ENCODE measurements at regions not wholly inside any gene's neighbourhood (a gene's known extent, or its start where the extent isn't known, plus 50 kb on each side); places are given as distances from the start of the nearest gene placed in this dataset.

- no peak overlapping the region for H2BK120ac ChIP-seq (ENCODE audit: low read depth, low read length)
- H3K27me3 ChIP-seq (ENCODE audit: control insufficient read depth in 3 of 3, insufficient read depth in 3 of 3, low read depth in 1 of 3, low read length in 3 of 3) = no peaks in the 10 kb centered on the region
- H3K23ac ChIP-seq (ENCODE audit: low read depth, low read length, poor library complexity) = no peak overlapping the region
- H3K4me2 ChIP-seq (ENCODE audit: insufficient read depth, low read length, poor library complexity, severe bottlenecking) = no peak overlapping the region
- no peak for DNase-seq (ENCODE audit: low spot score)
- no peak overlapping the region for H4K91ac ChIP-seq (ENCODE audit: low read depth, low read length, poor library complexity)
- no peaks in the 10 kb centered on the region for H3K9me3 ChIP-seq (replicated peaks in 1 of 2; ENCODE audit: control insufficient read depth in 2 of 2, insufficient read depth in 1 of 2, low read depth in 1 of 2, low read length in 2 of 2)
- no peak overlapping the region for H3K4me3 ChIP-seq (ENCODE audit: low read length in 2 of 2)
- no peak overlapping the region for H2AK5ac ChIP-seq (ENCODE audit: low read depth, low read length)
- H3K27ac ChIP-seq (replicated peaks; ENCODE audit: low read length) = no peak overlapping the region
- H3K14ac ChIP-seq (ENCODE audit: low read length) = no peak overlapping the region
- no peak overlapping the region for H2AFZ ChIP-seq (ENCODE audit: low read length)
- H3K79me1 ChIP-seq (ENCODE audit: low read depth, low read length) = no peaks in the 10 kb centered on the region
- H2BK5ac ChIP-seq (ENCODE audit: low read length) = no peak overlapping the region
- WGBS, 2 donors (ENCODE audit: extremely low coverage in 2 of 2, insufficient read length in 2 of 2, insufficient replicate concordance in 1 of 2) = no CpG with 5 or more reads among the region's 1 CpG
- H3K36me3 ChIP-seq (replicated peaks in 1 of 2; ENCODE audit: control insufficient read depth in 2 of 2, insufficient read depth in 2 of 2, low read length in 2 of 2) = no peaks in the 10 kb centered on the region
- no peak overlapping the region for H3K9ac ChIP-seq (ENCODE audit: low read depth, low read length, poor library complexity)
- H3K4me1 ChIP-seq (ENCODE audit: control insufficient read depth in 2 of 2, insufficient read depth in 1 of 2, low read depth in 1 of 2, low read length in 2 of 2) = no peaks in the 10 kb centered on the region
- no peak overlapping the region for H4K8ac ChIP-seq (ENCODE audit: low read depth, low read length)
- H3K18ac ChIP-seq (ENCODE audit: low read length) = no peak overlapping the region
- H2BK12ac ChIP-seq (ENCODE audit: low read length) = no peak overlapping the region
- no peak overlapping the region for H3K4ac ChIP-seq (ENCODE audit: low read length)
- no peak overlapping the region for H2BK15ac ChIP-seq (ENCODE audit: low read length)
Observed at GRCh38 chr6:143585241-143585640, 73.7 kb upstream of the FUCA2 start.

- Histone ChIP-seq H3K4me1 (ENCODE audit: control insufficient read depth in 2 of 2, insufficient read depth in 1 of 2, low read depth in 1 of 2, low read length in 2 of 2) (no peaks in the 10 kb centered on the region), H3K79me1 (ENCODE audit: low read depth, low read length) (no peaks in the 10 kb centered on the region), H3K4me2 (ENCODE audit: insufficient read depth, low read length, poor library complexity, severe bottlenecking) (no peak overlapping the region), H3K23ac (ENCODE audit: low read depth, low read length, poor library complexity) (no peak overlapping the region), H3K18ac (ENCODE audit: low read length) (no peak overlapping the region), H2AFZ (ENCODE audit: low read length) (no peak overlapping the region), H3K27ac (replicated peaks; ENCODE audit: low read length) (no peak overlapping the region), H2BK15ac (ENCODE audit: low read length) (no peak overlapping the region), H2BK12ac (ENCODE audit: low read length) (no peak overlapping the region), H4K8ac (ENCODE audit: low read depth, low read length) (no peak overlapping the region), H3K36me3 (replicated peaks in 1 of 2; ENCODE audit: control insufficient read depth in 2 of 2, insufficient read depth in 2 of 2, low read length in 2 of 2) (no peaks in the 10 kb centered on the region), H3K4ac (ENCODE audit: low read length) (no peak overlapping the region), H3K27me3 (ENCODE audit: control insufficient read depth in 3 of 3, insufficient read depth in 3 of 3, low read depth in 1 of 3, low read length in 3 of 3) (no peaks in the 10 kb centered on the region), H4K91ac (ENCODE audit: low read depth, low read length, poor library complexity) (no peak overlapping the region), H3K4me3 (ENCODE audit: low read length in 2 of 2) (no peak overlapping the region), H3K9me3 (replicated peaks in 1 of 2; ENCODE audit: control insufficient read depth in 2 of 2, insufficient read depth in 1 of 2, low read depth in 1 of 2, low read length in 2 of 2) (no peaks in the 10 kb centered on the region), H2AK5ac (ENCODE audit: low read depth, low read length) (no peak overlapping the region), H3K14ac (ENCODE audit: low read length) (no peak overlapping the region), H2BK120ac (ENCODE audit: low read depth, low read length) (no peak overlapping the region), H3K9ac (ENCODE audit: low read depth, low read length, poor library complexity) (no peak overlapping the region), H2BK5ac (ENCODE audit: low read length) (no peak overlapping the region)
- WGBS, 2 donors (ENCODE audit: extremely low coverage in 2 of 2, insufficient read length in 2 of 2, insufficient replicate concordance in 1 of 2) = no CpG with 5 or more reads among the region's 5 CpGs
- no peak for DNase-seq (ENCODE audit: low spot score)
Observed at GRCh38 chr6:143583542-143584327, 72.2 kb upstream of the FUCA2 start.

GRCh38 chr6:143581835-143582480, 70.4 kb upstream of the FUCA2 start:
- Histone ChIP-seq H2BK12ac (ENCODE audit: low read length) (no peak overlapping the region), H4K8ac (ENCODE audit: low read depth, low read length) (no peak overlapping the region), H3K4me1 (ENCODE audit: control insufficient read depth in 2 of 2, insufficient read depth in 1 of 2, low read depth in 1 of 2, low read length in 2 of 2) (no peaks in the 10 kb centered on the region), H3K4ac (ENCODE audit: low read length) (no peak overlapping the region), H2BK5ac (ENCODE audit: low read length) (no peak overlapping the region), H3K9me3 (replicated peaks in 1 of 2; ENCODE audit: control insufficient read depth in 2 of 2, insufficient read depth in 1 of 2, low read depth in 1 of 2, low read length in 2 of 2) (no peaks in the 10 kb centered on the region), H2AFZ (ENCODE audit: low read length) (no peak overlapping the region), H3K14ac (ENCODE audit: low read length) (no peak overlapping the region), H3K4me2 (ENCODE audit: insufficient read depth, low read length, poor library complexity, severe bottlenecking) (no peak overlapping the region), H3K27ac (replicated peaks; ENCODE audit: low read length) (no peak overlapping the region), H3K79me1 (ENCODE audit: low read depth, low read length) (no peaks in the 10 kb centered on the region), H2AK5ac (ENCODE audit: low read depth, low read length) (no peak overlapping the region), H3K18ac (ENCODE audit: low read length) (no peak overlapping the region), H3K4me3 (ENCODE audit: low read length in 2 of 2) (no peak overlapping the region), H2BK15ac (ENCODE audit: low read length) (no peak overlapping the region), H3K36me3 (replicated peaks in 1 of 2; ENCODE audit: control insufficient read depth in 2 of 2, insufficient read depth in 2 of 2, low read length in 2 of 2) (no peaks in the 10 kb centered on the region), H3K9ac (ENCODE audit: low read depth, low read length, poor library complexity) (no peak overlapping the region), H2BK120ac (ENCODE audit: low read depth, low read length) (no peak overlapping the region), H3K23ac (ENCODE audit: low read depth, low read length, poor library complexity) (no peak overlapping the region), H4K91ac (ENCODE audit: low read depth, low read length, poor library complexity) (no peak overlapping the region), H3K27me3 (ENCODE audit: control insufficient read depth in 3 of 3, insufficient read depth in 3 of 3, low read depth in 1 of 3, low read length in 3 of 3) (no peaks in the 10 kb centered on the region)
- DNase-seq (ENCODE audit: low spot score) = no peak
- WGBS, 2 donors (ENCODE audit: extremely low coverage in 2 of 2, insufficient read length in 2 of 2, insufficient replicate concordance in 1 of 2) = no CpG with 5 or more reads among the region's 3 CpGs

- H3K79me1 ChIP-seq (ENCODE audit: low read depth, low read length) = no peaks in the 10 kb centered on the region
- H2BK12ac ChIP-seq (ENCODE audit: low read length) = no peak overlapping the region
- no peak overlapping the region for H2BK15ac ChIP-seq (ENCODE audit: low read length)
- H3K4me3 ChIP-seq (ENCODE audit: low read length in 2 of 2) = no peak overlapping the region
- H3K4ac ChIP-seq (ENCODE audit: low read length) = no peak overlapping the region
- H4K8ac ChIP-seq (ENCODE audit: low read depth, low read length) = no peak overlapping the region
- H2BK5ac ChIP-seq (ENCODE audit: low read length) = no peak overlapping the region
- no peak overlapping the region for H3K9ac ChIP-seq (ENCODE audit: low read depth, low read length, poor library complexity)
- no peaks in the 10 kb centered on the region for H3K27me3 ChIP-seq (ENCODE audit: control insufficient read depth in 3 of 3, insufficient read depth in 3 of 3, low read depth in 1 of 3, low read length in 3 of 3)
- no peaks in the 10 kb centered on the region for H3K36me3 ChIP-seq (replicated peaks in 1 of 2; ENCODE audit: control insufficient read depth in 2 of 2, insufficient read depth in 2 of 2, low read length in 2 of 2)
- H3K14ac ChIP-seq (ENCODE audit: low read length) = no peak overlapping the region
- H3K4me1 ChIP-seq (ENCODE audit: control insufficient read depth in 2 of 2, insufficient read depth in 1 of 2, low read depth in 1 of 2, low read length in 2 of 2) = no peaks in the 10 kb centered on the region
- no peak for DNase-seq (ENCODE audit: low spot score)
- H2BK120ac ChIP-seq (ENCODE audit: low read depth, low read length) = no peak overlapping the region
- H3K4me2 ChIP-seq (ENCODE audit: insufficient read depth, low read length, poor library complexity, severe bottlenecking) = no peak overlapping the region
- H3K23ac ChIP-seq (ENCODE audit: low read depth, low read length, poor library complexity) = no peak overlapping the region
- no CpG with 5 or more reads among the region's 8 CpGs for whole genome bisulfite sequencing, 2 donors (ENCODE audit: extremely low coverage in 2 of 2, insufficient read length in 2 of 2, insufficient replicate concordance in 1 of 2)
- H3K27ac ChIP-seq (replicated peaks; ENCODE audit: low read length) = no peak overlapping the region
- peak overlapping the region; percentile 47 for H2AK5ac ChIP-seq (ENCODE audit: low read depth, low read length)
- H4K91ac ChIP-seq (ENCODE audit: low read depth, low read length, poor library complexity) = no peak overlapping the region
- no peak overlapping the region for H3K18ac ChIP-seq (ENCODE audit: low read length)
- no peak overlapping the region for H2AFZ ChIP-seq (ENCODE audit: low read length)
- H3K9me3 ChIP-seq (replicated peaks in 1 of 2; ENCODE audit: control insufficient read depth in 2 of 2, insufficient read depth in 1 of 2, low read depth in 1 of 2, low read length in 2 of 2) = no peaks in the 10 kb centered on the region
Observed at GRCh38 chr6:143579703-143580102, 68.2 kb upstream of the FUCA2 start.
